ENCODE measurements at regions not wholly inside any gene's neighbourhood (a gene's known extent, or its start where the extent isn't known, plus 50 kb on each side); places are given as distances from the start of the nearest gene placed in this dataset.

DNA sequence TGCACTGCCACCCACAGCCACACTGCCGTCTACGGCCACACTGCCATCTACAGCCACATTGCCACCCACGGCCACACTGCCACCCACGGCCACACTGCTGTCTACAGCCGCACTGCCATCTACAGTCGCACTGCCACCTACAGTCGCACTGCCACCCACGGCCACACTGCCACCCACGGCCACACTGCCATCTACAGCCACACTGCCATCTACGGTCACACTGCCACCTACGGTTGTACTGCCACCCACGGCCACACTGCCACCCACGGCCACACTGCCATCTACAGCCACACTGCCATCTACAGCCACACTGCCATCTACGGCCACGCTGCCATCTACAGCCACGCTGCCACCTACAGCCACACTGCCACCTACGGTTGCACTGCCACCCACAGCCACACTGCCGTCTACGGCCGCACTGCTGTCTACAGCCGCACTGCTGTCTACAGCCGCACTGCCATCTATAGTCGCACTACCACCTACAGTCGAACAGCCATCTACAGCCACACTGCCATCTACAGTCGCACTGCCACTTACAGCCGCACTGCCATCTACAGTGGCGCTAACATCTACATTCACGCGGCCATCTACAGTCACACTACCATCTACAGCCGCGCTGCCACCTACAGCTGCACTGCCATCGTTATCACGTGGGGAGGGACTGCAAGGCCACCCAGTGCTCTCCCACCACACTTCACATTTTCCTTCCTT lies 154.6 kb upstream of the AFDN start:
- no peak overlapping the region for H3K4me3 ChIP-seq (ENCODE audit: insufficient read depth, low read depth, low read length)
- dilution Hi-C loops (cut with HindIII; ENCODE audit: low sequenced_read_pairs, unreplicated experiment), result no loop called here
- H4K91ac ChIP-seq (ENCODE audit: insufficient read depth, low read depth, low read length), result no peak overlapping the region
- TF ChIP-seq NFE2L2 (IDR thresholded peaks at IDR 0.05; ENCODE audit: low read depth, low read length) (no peak), RFX5 (IDR thresholded peaks at IDR 0.05; ENCODE audit: low read depth, low read length) (no peak), POLR2A (IDR thresholded peaks at IDR 0.05; ENCODE audit: low read depth, low read length) (no peak), BHLHE40 (IDR thresholded peaks at IDR 0.05; ENCODE audit: low read depth, low read length) (no peak), MXI1 (IDR thresholded peaks at IDR 0.05; ENCODE audit: borderline replicate concordance, low read depth, low read length) (no peak), CHD1 (IDR thresholded peaks at IDR 0.05; ENCODE audit: low read depth, low read length) (no peak), RCOR1 (IDR thresholded peaks at IDR 0.05; ENCODE audit: insufficient replicate concordance, low read length) (no peak), FOS (IDR thresholded peaks at IDR 0.05; ENCODE audit: low read depth, low read length) (no peak), CEBPB (IDR thresholded peaks at IDR 0.05; ENCODE audit: low read depth, low read length) (no peak), RAD21 (IDR thresholded peaks at IDR 0.05; ENCODE audit: low read length) (no peak)
- TF ChIP-seq, protein P1, sequence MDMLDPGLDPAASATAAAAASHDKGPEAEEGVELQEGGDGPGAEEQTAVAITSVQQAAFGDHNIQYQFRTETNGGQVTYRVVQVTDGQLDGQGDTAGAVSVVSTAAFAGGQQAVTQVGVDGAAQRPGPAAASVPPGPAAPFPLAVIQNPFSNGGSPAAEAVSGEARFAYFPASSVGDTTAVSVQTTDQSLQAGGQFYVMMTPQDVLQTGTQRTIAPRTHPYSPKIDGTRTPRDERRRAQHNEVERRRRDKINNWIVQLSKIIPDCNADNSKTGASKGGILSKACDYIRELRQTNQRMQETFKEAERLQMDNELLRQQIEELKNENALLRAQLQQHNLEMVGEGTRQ (IDR thresholded peaks at IDR 0.05; ENCODE audit: low read depth, low read length), result no peak
- TF ChIP-seq, protein P2, sequence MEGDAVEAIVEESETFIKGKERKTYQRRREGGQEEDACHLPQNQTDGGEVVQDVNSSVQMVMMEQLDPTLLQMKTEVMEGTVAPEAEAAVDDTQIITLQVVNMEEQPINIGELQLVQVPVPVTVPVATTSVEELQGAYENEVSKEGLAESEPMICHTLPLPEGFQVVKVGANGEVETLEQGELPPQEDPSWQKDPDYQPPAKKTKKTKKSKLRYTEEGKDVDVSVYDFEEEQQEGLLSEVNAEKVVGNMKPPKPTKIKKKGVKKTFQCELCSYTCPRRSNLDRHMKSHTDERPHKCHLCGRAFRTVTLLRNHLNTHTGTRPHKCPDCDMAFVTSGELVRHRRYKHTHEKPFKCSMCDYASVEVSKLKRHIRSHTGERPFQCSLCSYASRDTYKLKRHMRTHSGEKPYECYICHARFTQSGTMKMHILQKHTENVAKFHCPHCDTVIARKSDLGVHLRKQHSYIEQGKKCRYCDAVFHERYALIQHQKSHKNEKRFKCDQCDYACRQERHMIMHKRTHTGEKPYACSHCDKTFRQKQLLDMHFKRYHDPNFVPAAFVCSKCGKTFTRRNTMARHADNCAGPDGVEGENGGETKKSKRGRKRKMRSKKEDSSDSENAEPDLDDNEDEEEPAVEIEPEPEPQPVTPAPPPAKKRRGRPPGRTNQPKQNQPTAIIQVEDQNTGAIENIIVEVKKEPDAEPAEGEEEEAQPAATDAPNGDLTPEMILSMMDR (conservative IDR thresholded peaks at IDR 0.05; ENCODE audit: low read depth, low read length), result no peak
- TF ChIP-seq, protein P3, sequence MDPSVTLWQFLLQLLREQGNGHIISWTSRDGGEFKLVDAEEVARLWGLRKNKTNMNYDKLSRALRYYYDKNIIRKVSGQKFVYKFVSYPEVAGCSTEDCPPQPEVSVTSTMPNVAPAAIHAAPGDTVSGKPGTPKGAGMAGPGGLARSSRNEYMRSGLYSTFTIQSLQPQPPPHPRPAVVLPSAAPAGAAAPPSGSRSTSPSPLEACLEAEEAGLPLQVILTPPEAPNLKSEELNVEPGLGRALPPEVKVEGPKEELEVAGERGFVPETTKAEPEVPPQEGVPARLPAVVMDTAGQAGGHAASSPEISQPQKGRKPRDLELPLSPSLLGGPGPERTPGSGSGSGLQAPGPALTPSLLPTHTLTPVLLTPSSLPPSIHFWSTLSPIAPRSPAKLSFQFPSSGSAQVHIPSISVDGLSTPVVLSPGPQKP (IDR thresholded peaks at IDR 0.05; ENCODE audit: borderline replicate concordance, low read depth, low read length), result no peak
- no peak overlapping the region for H3K18ac ChIP-seq (ENCODE audit: low read depth, low read length)
- intact Hi-C loops (cut with micrococcal nuclease), result no loop called here
- peaks cover 66% of the 10 kb centered on the region for H3K9me3 ChIP-seq (ENCODE audit: control insufficient read depth, insufficient read depth, low read length)
- no peak overlapping the region for H3K4me2 ChIP-seq (ENCODE audit: low read depth, low read length)
- ChIA-PET CTCF (no interaction called here), POLR2A (ENCODE audit: unreplicated experiment) (no interaction called here)
- H3K79me1 ChIP-seq (ENCODE audit: low read depth in 1 of 2, low read length in 2 of 2), result no peaks in the 10 kb centered on the region
- ATAC-seq (ENCODE audit: low read depth) (no peak), DNase-seq (no peak)
- no peak overlapping the region for H4K8ac ChIP-seq (ENCODE audit: low read depth in 2 of 2, low read length in 2 of 2)
- H4K20me1 ChIP-seq (ENCODE audit: insufficient read depth, low read length), result no peaks in the 10 kb centered on the region
- no peak overlapping the region for H3K4ac ChIP-seq (ENCODE audit: low read depth, low read length)
- H3K27me3 ChIP-seq (ENCODE audit: control insufficient read depth, insufficient read depth, low read length), result no peaks in the 10 kb centered on the region
- H2BK20ac ChIP-seq (ENCODE audit: low read depth, low read length), result no peak overlapping the region
- no peak overlapping the region for H2AK5ac ChIP-seq (ENCODE audit: low read depth, low read length)
- no peak overlapping the region for H2AK9ac ChIP-seq (replicated peaks; ENCODE audit: low read depth, low read length, poor library complexity)
- no peaks in the 10 kb centered on the region for H3K4me1 ChIP-seq (ENCODE audit: control insufficient read depth, insufficient read depth, low read length)
- H2BK5ac ChIP-seq (ENCODE audit: low read depth, low read length, poor library complexity, severe bottlenecking), result no peak overlapping the region
- no peak overlapping the region for H3K9ac ChIP-seq (ENCODE audit: low read depth, low read length)
- H2BK120ac ChIP-seq (ENCODE audit: low read depth, low read length), result no peak overlapping the region
- no peak overlapping the region for H3K23ac ChIP-seq (ENCODE audit: low read depth, low read length)
- H3K27ac ChIP-seq (ENCODE audit: insufficient read depth, low read length), result no peak overlapping the region
- no peak overlapping the region for H3K56ac ChIP-seq (ENCODE audit: extremely low read depth, insufficient read depth, low read length)
- 83% methylated on average over 22 of the region's 33 CpGs; no CpG with 5 or more reads in 1 of the 2 experiments for WGBS, 2 experiments (ENCODE audit: extremely low coverage in 2 of 2, insufficient read length in 1 of 2)
- in situ Hi-C loops (cut with MboI; ENCODE audit: low sequenced_read_pairs), result no loop called here
- H3K9me1 ChIP-seq (ENCODE audit: insufficient read depth, low read length), result no peaks in the 10 kb centered on the region
- no peak overlapping the region for H4K5ac ChIP-seq (ENCODE audit: low read depth, low read length)
- no peak overlapping the region for H2AFZ ChIP-seq (replicated peaks; ENCODE audit: low read length, poor library complexity)
- no peak overlapping the region for H3K14ac ChIP-seq (replicated peaks; ENCODE audit: low read depth, low read length)
- H2BK15ac ChIP-seq (ENCODE audit: low read depth, low read length), result no peak overlapping the region
- BruUV-seq (replicated peaks), result no TSS peak
- no peaks in the 10 kb centered on the region for H3K36me3 ChIP-seq (ENCODE audit: control insufficient read depth, insufficient read depth, low read length)

All from IMR-90 (cell line).